ENCODE measurements at regions not wholly inside any gene's neighbourhood (a gene's known extent, or its start where the extent isn't known, plus 50 kb on each side); places are given as distances from the start of the nearest gene placed in this dataset.
"Not testable (repeated sequence)": the region's sequence is repeated elsewhere in the genome, so short reads cannot be mapped to it uniquely, and the experiment has no call there.

DNA sequence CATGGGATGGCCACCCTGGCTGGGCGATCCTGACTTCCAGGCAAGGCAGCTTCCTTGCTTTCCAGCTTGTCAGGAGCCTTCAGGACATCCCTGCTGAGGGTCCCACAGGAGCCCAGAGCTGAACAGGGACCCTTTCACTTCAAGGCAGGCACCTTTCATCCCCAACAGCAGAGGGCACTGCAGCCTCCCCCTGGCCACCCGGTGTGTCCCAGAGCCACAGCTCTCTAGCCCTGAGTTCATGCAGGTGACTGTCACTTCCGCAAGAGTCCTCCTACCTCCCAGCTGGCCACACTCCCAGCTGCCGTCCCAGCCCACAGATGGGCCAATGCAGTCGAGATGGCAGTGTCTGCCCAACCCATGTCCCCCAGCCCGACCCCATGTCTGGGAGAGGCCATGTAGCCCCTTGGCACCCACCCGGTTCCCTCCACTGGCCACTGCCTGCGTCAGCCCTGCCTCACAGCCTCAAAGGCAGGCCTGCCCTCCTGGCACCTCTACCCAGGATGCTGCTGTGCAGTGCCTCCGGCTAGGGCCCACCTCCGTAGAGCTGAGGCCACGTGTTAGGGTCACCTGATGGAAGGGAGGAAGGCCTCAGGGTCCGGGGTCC, 248.3 kb downstream of the CCDC74A start:
- WGBS (ENCODE audit: insufficient coverage, low coverage, missing lambda C conversion rate), result 0% methylated on average over 4 of the region's 12 CpGs
- H3K36me3 ChIP-seq (ENCODE audit: control insufficient read depth, insufficient read depth, low read length); H2AFZ ChIP-seq (ENCODE audit: low read depth, low read length); FAIRE-seq; H3K79me2 ChIP-seq (ENCODE audit: control insufficient read depth, insufficient read depth, low read length); CTCF ChIA-PET (ENCODE audit: low intra/inter-chr PET ratio); ATAC-seq; POLR2A ChIA-PET; H3K9me3 ChIP-seq (replicated peaks; ENCODE audit: control insufficient read depth, insufficient read depth, low read depth, low read length); intact Hi-C loops (cut with micrococcal nuclease); H4K20me1 ChIP-seq (replicated peaks; ENCODE audit: control insufficient read depth, insufficient read depth, low read length); H3K4me3 ChIP-seq; H3K9me1 ChIP-seq (ENCODE audit: control insufficient read depth, insufficient read depth, low read length); H3K9ac ChIP-seq (ENCODE audit: insufficient read depth in 1 of 2, low read depth in 2 of 2, low read length in 2 of 2); H3K27ac ChIP-seq (ENCODE audit: extremely low read depth, low read depth, low read length); BruUV-seq (replicated peaks); DNase-seq (ENCODE audit: extremely low read depth in 1 of 4, low spot score in 3 of 4); H3K4me1 ChIP-seq (replicated peaks in 1 of 2; ENCODE audit: control insufficient read depth in 2 of 2, insufficient read depth in 2 of 2, low read length in 2 of 2); H3K4me2 ChIP-seq (ENCODE audit: insufficient read depth, low read length); H3K27me3 ChIP-seq (ENCODE audit: control insufficient read depth in 2 of 2, insufficient read depth in 2 of 2, low read length in 2 of 2): not testable (repeated sequence)
- TF ChIP-seq, protein P1, sequence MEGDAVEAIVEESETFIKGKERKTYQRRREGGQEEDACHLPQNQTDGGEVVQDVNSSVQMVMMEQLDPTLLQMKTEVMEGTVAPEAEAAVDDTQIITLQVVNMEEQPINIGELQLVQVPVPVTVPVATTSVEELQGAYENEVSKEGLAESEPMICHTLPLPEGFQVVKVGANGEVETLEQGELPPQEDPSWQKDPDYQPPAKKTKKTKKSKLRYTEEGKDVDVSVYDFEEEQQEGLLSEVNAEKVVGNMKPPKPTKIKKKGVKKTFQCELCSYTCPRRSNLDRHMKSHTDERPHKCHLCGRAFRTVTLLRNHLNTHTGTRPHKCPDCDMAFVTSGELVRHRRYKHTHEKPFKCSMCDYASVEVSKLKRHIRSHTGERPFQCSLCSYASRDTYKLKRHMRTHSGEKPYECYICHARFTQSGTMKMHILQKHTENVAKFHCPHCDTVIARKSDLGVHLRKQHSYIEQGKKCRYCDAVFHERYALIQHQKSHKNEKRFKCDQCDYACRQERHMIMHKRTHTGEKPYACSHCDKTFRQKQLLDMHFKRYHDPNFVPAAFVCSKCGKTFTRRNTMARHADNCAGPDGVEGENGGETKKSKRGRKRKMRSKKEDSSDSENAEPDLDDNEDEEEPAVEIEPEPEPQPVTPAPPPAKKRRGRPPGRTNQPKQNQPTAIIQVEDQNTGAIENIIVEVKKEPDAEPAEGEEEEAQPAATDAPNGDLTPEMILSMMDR (IDR thresholded peaks at IDR 0.05 in 2 of 3, conservative IDR thresholded peaks at IDR 0.05 in 1 of 3; ENCODE audit: insufficient read depth in 2 of 3, low read depth in 1 of 3, low read length in 3 of 3), result peak in 2 of 3 experiments; percentile 12; a peak in 1 of 6 replicates
- in situ Hi-C loops (cut with MboI), result loop anchor here (5.0 to 25.0 kb wide), 2 partner anchors 46 to 364 kb away; no protein-coding TSS in a partner anchor

DNA sequence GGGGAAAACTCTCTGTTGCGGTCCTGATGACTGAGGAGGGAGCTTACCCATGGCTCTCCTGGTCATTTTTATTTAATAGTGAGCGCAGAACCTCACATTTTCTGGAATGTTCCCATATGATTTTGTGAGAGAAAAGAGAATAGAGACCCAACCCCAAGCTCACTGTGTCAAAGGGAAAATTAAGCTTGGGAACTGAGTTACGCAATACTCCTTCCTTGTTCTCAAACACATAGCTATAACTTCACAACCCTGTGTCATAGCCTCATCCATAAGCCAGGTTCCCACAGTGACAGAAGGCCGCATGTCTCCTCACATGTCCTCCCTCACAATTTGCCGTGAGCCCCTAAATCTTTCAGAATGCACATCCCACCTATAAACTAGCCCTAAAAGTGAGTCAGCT, 252.8 kb downstream of the CCDC74A start:
- H3K27me3 ChIP-seq (ENCODE audit: control insufficient read depth in 2 of 2, insufficient read depth in 2 of 2, low read length in 2 of 2); FAIRE-seq; intact Hi-C loops (cut with micrococcal nuclease); H3K27ac ChIP-seq (ENCODE audit: extremely low read depth, low read depth, low read length); ATAC-seq; H2AFZ ChIP-seq (ENCODE audit: low read depth, low read length); H3K9ac ChIP-seq (ENCODE audit: insufficient read depth in 1 of 2, low read depth in 2 of 2, low read length in 2 of 2); CTCF ChIA-PET (ENCODE audit: low intra/inter-chr PET ratio); H3K4me3 ChIP-seq; BruUV-seq (replicated peaks); H3K9me1 ChIP-seq (ENCODE audit: control insufficient read depth, insufficient read depth, low read length); H3K4me1 ChIP-seq (replicated peaks in 1 of 2; ENCODE audit: control insufficient read depth in 2 of 2, insufficient read depth in 2 of 2, low read length in 2 of 2); H4K20me1 ChIP-seq (replicated peaks; ENCODE audit: control insufficient read depth, insufficient read depth, low read length); H3K4me2 ChIP-seq (ENCODE audit: insufficient read depth, low read length); DNase-seq (ENCODE audit: extremely low read depth in 1 of 4, low spot score in 3 of 4); H3K36me3 ChIP-seq (ENCODE audit: control insufficient read depth, insufficient read depth, low read length); H3K79me2 ChIP-seq (ENCODE audit: control insufficient read depth, insufficient read depth, low read length); POLR2A ChIA-PET; H3K9me3 ChIP-seq (replicated peaks; ENCODE audit: control insufficient read depth, insufficient read depth, low read depth, low read length); TF ChIP-seq CEBPG (CRISPR knock-in tag; IDR thresholded peaks at IDR 0.05): not testable (repeated sequence)
- 3% methylated on average over 5 of the region's 5 CpGs for WGBS (ENCODE audit: insufficient coverage, low coverage, missing lambda C conversion rate)
- in situ Hi-C loops (cut with MboI), result loop anchor here (25.0 kb wide), 1 partner anchor 368 kb away; no protein-coding TSS in a partner anchor
- TF ChIP-seq CEBPG (tag; conservative IDR thresholded peaks at IDR 0.05 in 1 of 2, IDR thresholded peaks at IDR 0.05 in 1 of 2) (peak; percentile 52 to 71; a peak in 3 of 4 replicates), CEBPB (tag; IDR thresholded peaks at IDR 0.05) (peak; percentile 85)

Data from K562 (cell line).